GM23248 (cell line): ENCODE measurements at regions not wholly inside any gene's neighbourhood (a gene's known extent, or its start where the extent isn't known, plus 50 kb on each side); places are given as distances from the start of the nearest gene placed in this dataset.

ENCODE experiments used
- EZH2 ChIP-seq: fragments of 200-600 bp; sonication (generic); IDR thresholded peaks from 2 replicates; pipeline ENCODE4 v1.6.1; 2018; ENCODE audit warnings: antibody characterized with exemption, mild to moderate bottlenecking; ENCODE audit not compliant: insufficient read depth, poor library complexity, severe bottlenecking
- EZH2phosphoT487 ChIP-seq: fragments of 200-600 bp; sonication (generic); IDR thresholded peaks from 2 replicates; pipeline ENCODE4 v1.6.1; 2018; ENCODE audit warnings: antibody characterized with exemption, moderate library complexity, mild to moderate bottlenecking, low read depth; ENCODE audit not compliant: insufficient read depth

DNA sequence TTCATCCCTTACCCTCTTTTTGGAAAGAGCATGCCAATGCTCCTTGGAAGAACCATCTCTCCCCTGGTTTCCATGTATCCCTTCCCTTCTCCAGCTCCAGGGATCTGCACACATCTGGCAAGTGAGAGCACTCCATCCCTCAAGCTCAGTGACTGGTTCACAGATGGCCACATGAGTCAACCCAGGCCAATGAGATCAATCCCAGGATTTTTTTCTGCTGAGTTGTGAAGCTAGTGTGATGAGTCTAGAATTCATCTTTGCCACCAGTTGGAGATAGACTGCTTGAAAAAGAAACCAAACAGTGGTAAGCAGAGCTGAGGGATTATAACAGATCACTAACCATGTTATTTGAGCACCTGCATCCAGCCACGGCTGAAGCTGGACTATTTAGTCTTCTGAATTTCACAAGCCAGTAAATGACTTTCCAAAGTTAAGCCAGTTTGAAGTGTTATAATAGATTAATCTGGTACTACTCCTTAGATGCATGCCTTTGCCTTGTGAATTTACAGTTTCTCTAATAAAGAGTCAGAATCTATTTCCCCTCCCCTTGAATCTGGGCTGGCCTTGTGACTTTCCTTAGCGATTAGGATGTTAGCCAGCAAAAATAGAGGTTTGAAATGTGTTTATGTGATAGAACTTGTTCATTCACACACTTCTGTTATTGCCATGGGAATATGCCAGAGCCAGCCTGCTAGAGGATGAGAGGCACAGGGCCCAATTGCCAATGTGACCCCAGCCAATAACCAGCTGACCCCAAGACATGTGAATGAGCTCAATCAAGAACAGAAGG is 159.8 kb downstream of the WNT5A start:
- no peak for TF ChIP-seq EZH2
- no peak for TF ChIP-seq EZH2phosphoT487
